CD4-positive, alpha-beta T cell (primary cell): ENCODE measurements at regions not wholly inside any gene's neighbourhood (a gene's known extent, or its start where the extent isn't known, plus 50 kb on each side); places are given as distances from the start of the nearest gene placed in this dataset.

ENCODE experiments used
- ATAC-seq: fragments of 200-7000 bp; cut with Tn5 transposase; one replicate; pipeline ENCODE4 v1.10.0; 2022; ENCODE audit warnings: mild to moderate bottlenecking; ENCODE audit not compliant: poor library complexity
- CTCF ChIA-PET: fragments of 350-600 bp; sonication (Branson Sonifier 250); formaldehyde crosslinking; loops from one replicate; lab custom pipeline; 2021; ENCODE audit warnings: antibody characterized with exemption, inconsistent platforms; lab: Charles Lee
- POLR2A ChIA-PET: fragments of 350-600 bp; sonication (Branson Sonifier 250); formaldehyde crosslinking; loops from one replicate; lab custom pipeline; 2021; ENCODE audit warnings: antibody characterized with exemption, inconsistent platforms; lab: Charles Lee
- DNase-seq, 14 experiments: peaks; one replicate each; pipeline ENCODE4 v3.0.0-alpha.2; 2013 to 2020; ENCODE audit warnings: mixed read lengths in 2 of 14
- H3K27ac ChIP-seq, 2 donors: one replicate each; pipeline versions ENCODE4 v1.5.1 to v1.7.0; 2013; ENCODE audit warnings: low read length in 2 of 2, low read depth in 1 of 2, mild to moderate bottlenecking in 1 of 2
- H3K27me3 ChIP-seq, 2 experiments: 1 replicate in 1 of 2; 2 replicates in 1 of 2; pipeline versions ENCODE4 v1.6.1 to v1.7.0; 2013; ENCODE audit warnings: low read length in 2 of 2, control low read depth in 1 of 2, mild to moderate bottlenecking in 1 of 2, moderate library complexity in 1 of 2; ENCODE audit not compliant: insufficient read depth in 2 of 2, control insufficient read depth in 1 of 2
- H3K36me3 ChIP-seq: one replicate; pipeline ENCODE4 v1.6.1; 2013; ENCODE audit warnings: low read length, control low read depth; ENCODE audit not compliant: insufficient read depth
- H3K4me1 ChIP-seq: one replicate; pipeline ENCODE4 v1.6.1; 2013; ENCODE audit warnings: low read length, control low read depth; ENCODE audit not compliant: insufficient read depth
- H3K4me3 ChIP-seq: one replicate; pipeline ENCODE4 v1.5.1; 2013; ENCODE audit warnings: mild to moderate bottlenecking, low read length, moderate library complexity
- H3K9me3 ChIP-seq, 2 experiments: 1 replicate in 1 of 2; 2 replicates in 1 of 2; pipeline versions ENCODE4 v1.6.1 to v1.7.0; 2013; ENCODE audit warnings: low read length in 2 of 2, mild to moderate bottlenecking in 2 of 2, control low read depth in 1 of 2, moderate library complexity in 1 of 2; ENCODE audit not compliant: control insufficient read depth in 1 of 2, insufficient read depth in 1 of 2
- H3K27ac Mint-ChIP-seq: one replicate; pipeline ENCODE4 v1.8.0; 2020; ENCODE audit warnings: mixed read lengths
- H3K27me3 Mint-ChIP-seq: one replicate; pipeline ENCODE4 v1.8.0; 2021; ENCODE audit warnings: mixed read lengths
- H3K36me3 Mint-ChIP-seq: one replicate; pipeline ENCODE4 v1.8.0; 2021; ENCODE audit warnings: low read depth, mixed read lengths
- H3K4me1 Mint-ChIP-seq: one replicate; pipeline ENCODE4 v1.8.0; 2021; ENCODE audit warnings: low read depth, mixed read lengths
- H3K4me3 Mint-ChIP-seq: one replicate; pipeline ENCODE4 v1.8.0; 2020; ENCODE audit warnings: mild to moderate bottlenecking, mixed read lengths
- H3K9me3 Mint-ChIP-seq: one replicate; pipeline ENCODE4 v1.8.0; 2020; ENCODE audit warnings: mixed read lengths
- CTCF ChIP-seq: fragments of 200-600 bp; IDR thresholded peaks from one replicate; pipeline ENCODE4 v1.8.0; 2022; ENCODE audit warnings: antibody characterized with exemption, mild to moderate bottlenecking
- intact Hi-C, 2 experiments: fragments of 100-400 bp; cut with DNase I in 1 of 2; cut with micrococcal nuclease in 1 of 2; formaldehyde crosslinking; loops; one replicate each; pipeline versions ENCODE4 v1.15.1 to v1.9.0; 2023 to 2025; cut with DNase I, micrococcal nuclease

GRCh38 chr17:83007504-83008185, 71.8 kb upstream of the METRNL start:
- Mint-ChIP-seq H3K27ac (no peak overlapping the region), H3K4me1 (no peaks in the 10 kb centered on the region), H3K9me3 (no peaks in the 10 kb centered on the region), H3K4me3 (no peak overlapping the region), H3K36me3 (peaks cover 19% of the 10 kb centered on the region), H3K27me3 (no peaks in the 10 kb centered on the region)
- Histone ChIP-seq H3K27me3 (no peaks in the 10 kb centered on the region), H3K36me3 (peaks cover 6% of the 10 kb centered on the region), H3K27ac (no peak overlapping the region), H3K4me3 (no peak overlapping the region), H3K9me3 (no peaks in the 10 kb centered on the region), H3K4me1 (no peaks in the 10 kb centered on the region)
- CTCF ChIA-PET, result no interaction called here
- no peak for ATAC-seq
- intact Hi-C loops, result no loop called here
- no peak for TF ChIP-seq CTCF
- no peak for DNase-seq
- POLR2A ChIA-PET, result no interaction called here

- Mint-ChIP-seq H3K27me3 (no peaks in the 10 kb centered on the region), H3K36me3 (peaks cover 19% of the 10 kb centered on the region), H3K4me1 (no peaks in the 10 kb centered on the region), H3K4me3 (no peak overlapping the region), H3K9me3 (no peaks in the 10 kb centered on the region), H3K27ac (no peak overlapping the region)
- Histone ChIP-seq H3K36me3 (peaks cover 6% of the 10 kb centered on the region), H3K4me3 (no peak overlapping the region), H3K27ac (no peak overlapping the region), H3K9me3 (no peaks in the 10 kb centered on the region), H3K27me3 (no peaks in the 10 kb centered on the region), H3K4me1 (no peaks in the 10 kb centered on the region)
- ATAC-seq (no peak), DNase-seq (no peak)
- intact Hi-C loops, result no loop called here
- ChIA-PET POLR2A (no interaction called here), CTCF (no interaction called here)
- no peak for TF ChIP-seq CTCF
These were observed 71.3 kb upstream of the METRNL start for GRCh38 chr17:83008186-83008510.

GRCh38 chr17:83008526-83008925, 70.9 kb upstream of the METRNL start:
- Mint-ChIP-seq H3K36me3 (peaks cover 19% of the 10 kb centered on the region), H3K27ac (no peak overlapping the region), H3K4me1 (no peaks in the 10 kb centered on the region), H3K27me3 (no peaks in the 10 kb centered on the region), H3K9me3 (no peaks in the 10 kb centered on the region), H3K4me3 (no peak overlapping the region)
- TF ChIP-seq CTCF, result no peak
- ChIA-PET POLR2A (no interaction called here), CTCF (no interaction called here)
- Histone ChIP-seq H3K27ac (no peak overlapping the region), H3K4me1 (no peaks in the 10 kb centered on the region), H3K9me3 (no peaks in the 10 kb centered on the region), H3K27me3 (no peaks in the 10 kb centered on the region), H3K4me3 (no peak overlapping the region), H3K36me3 (peaks cover 6% of the 10 kb centered on the region)
- DNase-seq (no peak), ATAC-seq (no peak)
- intact Hi-C loops, result no loop called here
